Glutamatergic neuron (in vitro differentiated cells): ENCODE measurements at regions not wholly inside any gene's neighbourhood (a gene's known extent, or its start where the extent isn't known, plus 50 kb on each side); places are given as distances from the start of the nearest gene placed in this dataset.

Source experiments
- DNase-seq: peaks from one replicate; pipeline ENCODE4 v3.0.0; 2022
- H3K27ac Mint-ChIP-seq: one replicate; pipeline ENCODE4 v1.8.0; 2020; ENCODE audit warnings: mild to moderate bottlenecking, mixed read lengths, inconsistent platforms; ENCODE audit not compliant: unreplicated experiment
- H3K27me3 Mint-ChIP-seq: one replicate; pipeline ENCODE4 v1.8.0; 2020; ENCODE audit warnings: mild to moderate bottlenecking, moderate library complexity, mixed read lengths, inconsistent platforms; ENCODE audit not compliant: unreplicated experiment
- H3K36me3 Mint-ChIP-seq: one replicate; pipeline ENCODE4 v1.8.0; 2020; ENCODE audit warnings: mild to moderate bottlenecking, mixed read lengths, inconsistent platforms; ENCODE audit not compliant: unreplicated experiment
- H3K4me1 Mint-ChIP-seq: one replicate; pipeline ENCODE4 v1.8.0; 2020; ENCODE audit warnings: mild to moderate bottlenecking, low read depth, mixed read lengths, inconsistent platforms; ENCODE audit not compliant: unreplicated experiment
- H3K4me3 Mint-ChIP-seq: one replicate; pipeline ENCODE4 v1.8.0; 2020; ENCODE audit warnings: mild to moderate bottlenecking, mixed read lengths, inconsistent platforms; ENCODE audit not compliant: unreplicated experiment
- H3K9me3 Mint-ChIP-seq: one replicate; pipeline ENCODE4 v1.8.0; 2020; ENCODE audit warnings: mild to moderate bottlenecking, moderate library complexity, mixed read lengths, inconsistent platforms; ENCODE audit not compliant: unreplicated experiment
- CTCF ChIP-seq: fragments of 200-600 bp; sonication (generic); IDR thresholded peaks from one replicate; pipeline ENCODE4 v1.5.0; 2021; ENCODE audit not compliant: partially characterized antibody, unreplicated experiment

GRCh38 chr16:73286346-73287267 is 238.7 kb upstream of the ZFHX3 start:
- DNase-seq: no peak
- Mint-ChIP-seq H3K4me3 (no peak overlapping the region), H3K36me3 (peaks cover 5% of the 10 kb centered on the region), H3K27me3 (peaks cover 3% of the 10 kb centered on the region), H3K27ac (no peak overlapping the region), H3K9me3 (no peaks in the 10 kb centered on the region), H3K4me1 (peaks cover 4% of the 10 kb centered on the region)
- no peak for TF ChIP-seq CTCF

- H3K27me3 Mint-ChIP-seq: peaks cover 3% of the 10 kb centered on the region
- H3K4me3 Mint-ChIP-seq: no peak overlapping the region
- peaks cover 5% of the 10 kb centered on the region for H3K36me3 Mint-ChIP-seq
- DNase-seq: no peak
- peaks cover 4% of the 10 kb centered on the region for H3K4me1 Mint-ChIP-seq
- no peaks in the 10 kb centered on the region for H3K9me3 Mint-ChIP-seq
- no peak for TF ChIP-seq CTCF
- H3K27ac Mint-ChIP-seq: no peak overlapping the region
These were observed 237.7 kb upstream of the ZFHX3 start for GRCh38 chr16:73285436-73286201.

DNA sequence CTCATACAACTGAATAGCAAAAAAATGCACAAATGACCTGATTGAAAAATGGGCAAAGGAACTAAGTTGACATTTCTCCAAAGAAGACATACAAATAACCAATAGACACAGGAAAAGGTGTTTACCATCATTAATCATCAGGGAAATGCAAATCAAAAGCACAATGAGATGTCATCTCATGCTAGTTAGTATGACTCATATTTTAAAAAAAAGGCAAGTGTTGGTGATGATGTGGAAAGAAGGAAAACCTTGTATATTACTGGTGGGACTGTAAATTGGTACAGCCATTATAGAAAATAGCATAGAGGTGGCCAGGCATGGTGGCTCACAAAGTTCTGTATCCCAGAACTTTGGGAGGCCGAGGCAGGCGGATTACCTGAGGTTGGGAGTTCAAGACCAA is 232.5 kb upstream of the ZFHX3 start:
- no peak overlapping the region for H3K27ac Mint-ChIP-seq
- DNase-seq: no peak
- H3K4me3 Mint-ChIP-seq: no peak overlapping the region
- no peaks in the 10 kb centered on the region for H3K36me3 Mint-ChIP-seq
- H3K27me3 Mint-ChIP-seq: peaks cover 2% of the 10 kb centered on the region
- TF ChIP-seq CTCF: no peak
- peaks cover 1% of the 10 kb centered on the region for H3K4me1 Mint-ChIP-seq
- no peaks in the 10 kb centered on the region for H3K9me3 Mint-ChIP-seq

DNA sequence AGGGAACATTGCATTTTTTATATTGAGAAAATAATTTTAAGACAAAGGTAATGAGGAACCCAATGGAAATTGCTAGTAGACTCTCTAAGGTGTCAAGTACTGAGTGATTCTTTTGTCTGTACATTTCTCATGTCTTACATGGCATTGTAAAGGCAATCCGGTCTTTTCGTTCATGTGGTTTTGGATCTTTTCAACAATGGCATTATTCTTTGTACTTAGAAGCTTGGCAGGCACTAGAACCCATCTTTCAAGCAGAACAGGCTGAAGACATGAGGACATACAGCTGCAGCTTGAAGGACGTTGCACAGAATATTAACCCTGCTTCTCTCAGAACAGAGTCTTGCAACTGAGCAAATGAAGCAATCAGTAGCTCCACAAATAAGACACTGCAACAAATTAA is 231.5 kb upstream of the ZFHX3 start:
- no peaks in the 10 kb centered on the region for H3K4me1 Mint-ChIP-seq
- H3K36me3 Mint-ChIP-seq: no peaks in the 10 kb centered on the region
- no peak for DNase-seq
- TF ChIP-seq CTCF: no peak
- H3K27me3 Mint-ChIP-seq: peaks cover 2% of the 10 kb centered on the region
- no peak overlapping the region for H3K27ac Mint-ChIP-seq
- H3K4me3 Mint-ChIP-seq: no peak overlapping the region
- no peaks in the 10 kb centered on the region for H3K9me3 Mint-ChIP-seq

- Mint-ChIP-seq H3K36me3 (no peaks in the 10 kb centered on the region), H3K27me3 (peaks cover 2% of the 10 kb centered on the region), H3K4me1 (no peaks in the 10 kb centered on the region), H3K4me3 (no peak overlapping the region), H3K27ac (no peak overlapping the region), H3K9me3 (no peaks in the 10 kb centered on the region)
- no peak for TF ChIP-seq CTCF
- DNase-seq: no peak
These were observed 229.1 kb upstream of the ZFHX3 start for GRCh38 chr16:73277071-73277470.
